IMR-90 (cell line): ENCODE measurements at regions not wholly inside any gene's neighbourhood (a gene's known extent, or its start where the extent isn't known, plus 50 kb on each side); places are given as distances from the start of the nearest gene placed in this dataset.

ENCODE experiments used
- ATAC-seq: fragments of 200-7000 bp; cut with Tn5 transposase; 2 replicates; pipeline ENCODE4 v1.9.1; 2020; ENCODE audit warnings: low read depth, mild to moderate bottlenecking, moderate library complexity
- BruUV-seq: library from RNA; stranded (reverse); fragments of 400-500 nt; replicated peaks from 2 replicates; lab custom pipeline; 2021; lab: Mats Ljungman, UMichigan
- CTCF ChIA-PET: fragments of 300-600 bp; formaldehyde crosslinking; extraction: SDS; loops from one replicate; lab custom pipeline; 2021; ENCODE audit warnings: antibody characterized with exemption; lab: Yijun Ruan, JAX
- POLR2A ChIA-PET: fragments of 300-600 bp; sonication (Branson Sonifier 250); formaldehyde crosslinking; loops from one replicate; lab custom pipeline; 2022; ENCODE audit warnings: antibody characterized with exemption; ENCODE audit not compliant: unreplicated experiment; lab: Charles Lee
- DNase-seq: peaks from one replicate; pipeline ENCODE4 v3.0.0; 2013
- H2AFZ ChIP-seq: replicated peaks from 2 replicates; pipeline ENCODE3; 2013; ENCODE audit warnings: low read length, mild to moderate bottlenecking; ENCODE audit not compliant: poor library complexity
- H2AK5ac ChIP-seq: 2 replicates; pipeline ENCODE4 v1.6.1; 2013; ENCODE audit warnings: low read depth, low read length, inconsistent platforms
- H2AK9ac ChIP-seq: replicated peaks from 2 replicates; pipeline ENCODE3; 2013; ENCODE audit warnings: mild to moderate bottlenecking, low read depth, low read length, moderate library complexity; ENCODE audit not compliant: poor library complexity
- H2BK120ac ChIP-seq: 2 replicates; pipeline ENCODE4 v1.6.1; 2013; ENCODE audit warnings: low read depth, low read length, inconsistent platforms
- H2BK15ac ChIP-seq: 3 replicates; pipeline ENCODE4 v1.6.1; 2013; ENCODE audit warnings: low read depth, low read length, inconsistent platforms
- H2BK20ac ChIP-seq: 2 replicates; pipeline ENCODE4 v1.6.1; 2013; ENCODE audit warnings: low read depth, mild to moderate bottlenecking, inconsistent platforms, low read length, moderate library complexity
- H2BK5ac ChIP-seq: 2 replicates; pipeline ENCODE4 v1.6.1; 2013; ENCODE audit warnings: mild to moderate bottlenecking, low read depth, low read length, inconsistent platforms; ENCODE audit not compliant: poor library complexity, severe bottlenecking
- H3K14ac ChIP-seq: replicated peaks from 2 replicates; pipeline ENCODE4 v1.6.1; 2013; ENCODE audit warnings: low read depth, low read length, inconsistent platforms
- H3K18ac ChIP-seq: 2 replicates; pipeline ENCODE4 v1.6.1; 2013; ENCODE audit warnings: low read depth, low read length, control low read depth
- H3K23ac ChIP-seq: 2 replicates; pipeline ENCODE4 v1.6.1; 2013; ENCODE audit warnings: low read depth, low read length, inconsistent platforms
- H3K27ac ChIP-seq: 2 replicates; pipeline ENCODE4 v1.5.1; 2013; ENCODE audit warnings: mild to moderate bottlenecking, control low read depth, low read length; ENCODE audit not compliant: insufficient read depth
- H3K27me3 ChIP-seq: 2 replicates; pipeline ENCODE4 v1.6.1; 2013; ENCODE audit warnings: low read length; ENCODE audit not compliant: control insufficient read depth, insufficient read depth
- H3K36me3 ChIP-seq: 2 replicates; pipeline ENCODE4 v1.6.1; 2013; ENCODE audit warnings: low read length, mixed read lengths; ENCODE audit not compliant: control insufficient read depth, insufficient read depth
- H3K4ac ChIP-seq: 2 replicates; pipeline ENCODE4 v1.6.1; 2013; ENCODE audit warnings: low read depth, low read length, inconsistent platforms
- H3K4me1 ChIP-seq: 2 replicates; pipeline ENCODE4 v1.6.1; 2013; ENCODE audit warnings: low read length, mixed read lengths; ENCODE audit not compliant: control insufficient read depth, insufficient read depth
- H3K4me2 ChIP-seq: 2 replicates; pipeline ENCODE4 v1.6.1; 2013; ENCODE audit warnings: low read depth, mild to moderate bottlenecking, control low read depth, low read length, moderate library complexity
- H3K4me3 ChIP-seq: 2 replicates; pipeline ENCODE4 v1.5.1; 2013; ENCODE audit warnings: low read depth, mild to moderate bottlenecking, control low read depth, low read length, moderate library complexity; ENCODE audit not compliant: insufficient read depth
- H3K56ac ChIP-seq: 2 replicates; pipeline ENCODE4 v1.6.1; 2013; ENCODE audit warnings: low read length, inconsistent platforms; ENCODE audit not compliant: insufficient read depth; ENCODE audit errors: extremely low read depth
- H3K79me1 ChIP-seq, 2 experiments: 2 replicates each; pipeline ENCODE4 v1.6.1; 2013; ENCODE audit warnings: low read length in 2 of 2, inconsistent platforms in 1 of 2, low read depth in 1 of 2
- H3K9ac ChIP-seq: 2 replicates; pipeline ENCODE4 v1.6.1; 2013; ENCODE audit warnings: low read depth, low read length, control low read depth
- H3K9me1 ChIP-seq: 2 replicates; pipeline ENCODE4 v1.6.1; 2013; ENCODE audit warnings: low read length, inconsistent platforms; ENCODE audit not compliant: insufficient read depth
- H3K9me3 ChIP-seq: 2 replicates; pipeline ENCODE4 v1.6.1; 2013; ENCODE audit warnings: low read length; ENCODE audit not compliant: control insufficient read depth, insufficient read depth
- H4K20me1 ChIP-seq: 2 replicates; pipeline ENCODE4 v1.6.1; 2013; ENCODE audit warnings: low read length, inconsistent platforms; ENCODE audit not compliant: insufficient read depth
- H4K5ac ChIP-seq: 2 replicates; pipeline ENCODE4 v1.6.1; 2013; ENCODE audit warnings: mild to moderate bottlenecking, low read depth, low read length, control low read depth
- H4K8ac ChIP-seq, 2 experiments: 2 replicates each; pipeline ENCODE4 v1.6.1; 2013; ENCODE audit warnings: low read depth in 2 of 2, low read length in 2 of 2, control low read depth in 1 of 2, inconsistent platforms in 1 of 2
- H4K91ac ChIP-seq: 2 replicates; pipeline ENCODE4 v1.6.1; 2013; ENCODE audit warnings: low read depth, low read length, inconsistent platforms; ENCODE audit not compliant: insufficient read depth
- BHLHE40 ChIP-seq: fragments of 150-350 bp; IDR thresholded peaks from 2 replicates; pipeline ENCODE4 v1.6.1; 2016; ENCODE audit warnings: mild to moderate bottlenecking, low read depth, low read length
- CHD1 ChIP-seq: IDR thresholded peaks from 2 replicates; pipeline ENCODE4 v1.6.1; 2012; ENCODE audit warnings: low read depth, low read length, improper control_type of control experiment
- ELK1 ChIP-seq: fragments of 150-350 bp; IDR thresholded peaks from 2 replicates; pipeline ENCODE4 v1.6.1; 2016; ENCODE audit warnings: low read depth, mild to moderate bottlenecking, low read length, moderate library complexity, borderline replicate concordance
- MAZ ChIP-seq: IDR thresholded peaks from 2 replicates; pipeline ENCODE4 v1.6.1; 2012; ENCODE audit warnings: low read depth, mild to moderate bottlenecking, low read length, improper control_type of control experiment, moderate library complexity, borderline replicate concordance
- MXI1 ChIP-seq: IDR thresholded peaks from 2 replicates; pipeline ENCODE4 v1.6.1; 2012; ENCODE audit warnings: low read depth, mild to moderate bottlenecking, low read length, moderate library complexity, borderline replicate concordance
- RAD21 ChIP-seq: IDR thresholded peaks from 2 replicates; pipeline ENCODE4 v1.6.1; 2012; ENCODE audit warnings: low read length, improper control_type of control experiment
- RCOR1 ChIP-seq: IDR thresholded peaks from 2 replicates; pipeline ENCODE4 v1.6.1; 2012; ENCODE audit warnings: mild to moderate bottlenecking, low read length, improper control_type of control experiment; ENCODE audit not compliant: insufficient replicate concordance
- RFX5 ChIP-seq: IDR thresholded peaks from 2 replicates; pipeline ENCODE4 v1.8.0; 2012; ENCODE audit warnings: low read depth, mild to moderate bottlenecking, low read length, moderate library complexity
- SMC3 ChIP-seq: fragments of 150-350 bp; IDR thresholded peaks from 2 replicates; pipeline ENCODE4 v1.6.1; 2016; ENCODE audit warnings: low read depth, mild to moderate bottlenecking, antibody characterized with exemption, low read length, moderate library complexity
- WGBS, 2 experiments: methylation state at CpG; one replicate each; pipeline versions ENCODE4 v1.1.5 to v1.1.7; 2013; ENCODE audit warnings: missing lambda C conversion rate in 2 of 2; ENCODE audit not compliant: insufficient read length in 1 of 2; ENCODE audit errors: extremely low coverage in 2 of 2; 5-methylcytosine and 5-hydroxymethylcytosine counted together
- dilution Hi-C: fragments of 300-500 bp; cut with HindIII; formaldehyde crosslinking; loops from one replicate; pipeline ENCODE4 v1.14.3; 2018; ENCODE audit warnings: low sequenced_read_pairs; ENCODE audit not compliant: unreplicated experiment
- in situ Hi-C: fragments of 300-500 bp; cut with MboI; formaldehyde crosslinking; loops from 3 replicates; pipeline ENCODE4 v1.14.3; 2019; ENCODE audit warnings: low sequenced_read_pairs, inconsistent platforms, mixed read lengths
- intact Hi-C: fragments of 100-400 bp; cut with micrococcal nuclease; formaldehyde crosslinking; loops from 2 replicates; pipeline ENCODE4 v1.10.0; 2022

GRCh38 chr5:6185574-6185973 is 192.8 kb downstream of the MED10 start:
- TF ChIP-seq MXI1, result no peak
- TF ChIP-seq MAZ, result no peak
- TF ChIP-seq RAD21, result no peak
- TF ChIP-seq RFX5, result no peak
- no peak for TF ChIP-seq BHLHE40
- no peak for TF ChIP-seq SMC3
- TF ChIP-seq CHD1, result no peak
- no peak for TF ChIP-seq ELK1
- no peak for TF ChIP-seq RCOR1
- dilution Hi-C loops, result no loop called here

More at GRCh38 chr5:6185574-6185973, 192.8 kb downstream of the MED10 start:
- Histone ChIP-seq H3K23ac (no peak overlapping the region), H3K4me3 (no peak overlapping the region), H3K4me2 (no peak overlapping the region), H3K4me1 (no peaks in the 10 kb centered on the region), H4K91ac (no peak overlapping the region), H3K27me3 (no peaks in the 10 kb centered on the region), H2AFZ (no peak overlapping the region), H4K20me1 (no peaks in the 10 kb centered on the region), H2BK5ac (no peak overlapping the region), H3K18ac (no peak overlapping the region), H3K9ac (no peak overlapping the region), H3K14ac (no peak overlapping the region), H2BK15ac (no peak overlapping the region), H3K79me1 (no peaks in the 10 kb centered on the region), H2AK9ac (no peak overlapping the region), H2BK20ac (no peak overlapping the region), H4K8ac (no peak overlapping the region), H3K56ac (no peak overlapping the region), H3K27ac (no peak overlapping the region), H3K4ac (no peak overlapping the region), H2BK120ac (no peak overlapping the region), H3K9me3 (peaks cover 33% of the 10 kb centered on the region), H4K5ac (no peak overlapping the region), H2AK5ac (no peak overlapping the region), H3K9me1 (no peaks in the 10 kb centered on the region), H3K36me3 (no peaks in the 10 kb centered on the region)
- DNase-seq (no peak), ATAC-seq (no peak)
- POLR2A ChIA-PET, result no interaction called here
- in situ Hi-C loops (no loop called here), intact Hi-C loops (no loop called here)
- 79% methylated on average over 3 of the region's 6 CpGs; no CpG with 5 or more reads in 1 of the 2 experiments for WGBS, 2 experiments
- BruUV-seq, result no TSS peak
- CTCF ChIA-PET, result no interaction called here
